GM04503 (cell line): ENCODE measurements at regions not wholly inside any gene's neighbourhood (a gene's known extent, or its start where the extent isn't known, plus 50 kb on each side); places are given as distances from the start of the nearest gene placed in this dataset.
"Not testable (repeated sequence)": the region's sequence is repeated elsewhere in the genome, so short reads cannot be mapped to it uniquely, and the experiment has no call there.

ENCODE experiments used
- DNase-seq: peaks from one replicate; pipeline ENCODE4 v3.0.0-alpha.2; 2012; ENCODE audit warnings: low read depth

- DNase-seq = no peak
Measured at GRCh38 chrX:45584717-45585116, 384.0 kb upstream of the DIPK2B start.

- DNase-seq = no peak
Measured at GRCh38 chrX:45577361-45577760, 376.7 kb upstream of the DIPK2B start.

- DNase-seq = no peak
Measured at GRCh38 chrX:45571453-45571852, 370.8 kb upstream of the DIPK2B start.

- no peak for DNase-seq
Measured at GRCh38 chrX:45566456-45566855, 365.8 kb upstream of the DIPK2B start.

- no peak for DNase-seq
Measured at GRCh38 chrX:45557387-45557786, 356.7 kb upstream of the DIPK2B start.

- no peak for DNase-seq
Measured at GRCh38 chrX:45554736-45555135, 354.1 kb upstream of the DIPK2B start.

- DNase-seq = no peak
Measured at GRCh38 chrX:45553417-45553816, 352.7 kb upstream of the DIPK2B start.

- not testable (repeated sequence) for DNase-seq
Measured at GRCh38 chrX:45546697-45547096, 346.0 kb upstream of the DIPK2B start.

GRCh38 chrX:45540181-45540580 lies 339.5 kb upstream of the DIPK2B start:
- no peak for DNase-seq

GRCh38 chrX:45537936-45538335 lies 337.3 kb upstream of the DIPK2B start:
- DNase-seq = no peak

- no peak for DNase-seq
Measured at GRCh38 chrX:45527834-45528233, 327.2 kb upstream of the DIPK2B start.

GRCh38 chrX:45524805-45525204 lies 324.1 kb upstream of the DIPK2B start:
- DNase-seq = no peak

- DNase-seq = no peak
Measured at GRCh38 chrX:45524296-45524695, 323.6 kb upstream of the DIPK2B start.

- no peak for DNase-seq
Measured at GRCh38 chrX:45518552-45518951, 317.9 kb upstream of the DIPK2B start.

- peak; percentile 54 for DNase-seq
Measured at GRCh38 chrX:45517090-45517973, 316.7 kb upstream of the DIPK2B start.

- peak; percentile 93 for DNase-seq
Measured at GRCh38 chrX:45515262-45516215, 314.9 kb upstream of the DIPK2B start.

- no peak for DNase-seq
Measured at GRCh38 chrX:45513042-45513441, 312.4 kb upstream of the DIPK2B start.

- DNase-seq = no peak
Measured at GRCh38 chrX:45508454-45508853, 307.8 kb upstream of the DIPK2B start.

- DNase-seq = no peak
Measured at GRCh38 chrX:45506149-45506730, 305.6 kb upstream of the DIPK2B start.

- peak; percentile 53 for DNase-seq
Measured at GRCh38 chrX:45505214-45505613, 304.5 kb upstream of the DIPK2B start.

GRCh38 chrX:45503787-45504362 lies 303.2 kb upstream of the DIPK2B start:
- DNase-seq = not testable (repeated sequence)

- DNase-seq = no peak
Measured at GRCh38 chrX:45502396-45502795, 301.7 kb upstream of the DIPK2B start.
